ENCODE measurements at regions not wholly inside any gene's neighbourhood (a gene's known extent, or its start where the extent isn't known, plus 50 kb on each side); places are given as distances from the start of the nearest gene placed in this dataset.

DNA sequence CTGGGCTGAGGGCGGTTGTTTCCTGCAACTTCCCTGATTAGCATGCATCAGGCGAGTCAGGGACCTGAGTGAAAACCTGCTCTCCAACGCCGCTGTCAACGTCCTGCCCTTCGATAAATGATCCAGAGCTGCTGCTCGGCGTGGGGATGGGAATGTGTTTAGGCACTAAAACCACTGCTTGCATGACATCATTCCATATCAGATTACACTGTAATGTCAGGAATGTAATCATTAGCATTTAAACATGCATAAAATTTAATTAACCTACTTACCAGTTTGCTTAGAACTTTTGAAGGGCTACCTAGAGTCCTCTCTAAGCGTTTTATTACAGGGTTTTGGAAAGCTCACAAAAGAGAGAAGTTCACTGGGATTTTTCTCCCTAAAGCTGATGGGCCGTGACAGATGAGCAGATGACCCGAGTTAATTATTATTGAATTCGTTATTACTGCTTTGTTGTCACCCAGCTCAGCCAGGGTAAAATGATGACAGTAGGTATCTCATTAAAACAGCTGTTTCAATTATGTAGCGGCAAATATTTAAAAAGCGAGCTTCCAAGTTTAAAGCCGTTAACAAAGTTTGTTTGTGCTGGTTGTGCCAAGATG lies 685.6 kb upstream of the SALL3 start:
- TF ChIP-seq, protein P1, sequence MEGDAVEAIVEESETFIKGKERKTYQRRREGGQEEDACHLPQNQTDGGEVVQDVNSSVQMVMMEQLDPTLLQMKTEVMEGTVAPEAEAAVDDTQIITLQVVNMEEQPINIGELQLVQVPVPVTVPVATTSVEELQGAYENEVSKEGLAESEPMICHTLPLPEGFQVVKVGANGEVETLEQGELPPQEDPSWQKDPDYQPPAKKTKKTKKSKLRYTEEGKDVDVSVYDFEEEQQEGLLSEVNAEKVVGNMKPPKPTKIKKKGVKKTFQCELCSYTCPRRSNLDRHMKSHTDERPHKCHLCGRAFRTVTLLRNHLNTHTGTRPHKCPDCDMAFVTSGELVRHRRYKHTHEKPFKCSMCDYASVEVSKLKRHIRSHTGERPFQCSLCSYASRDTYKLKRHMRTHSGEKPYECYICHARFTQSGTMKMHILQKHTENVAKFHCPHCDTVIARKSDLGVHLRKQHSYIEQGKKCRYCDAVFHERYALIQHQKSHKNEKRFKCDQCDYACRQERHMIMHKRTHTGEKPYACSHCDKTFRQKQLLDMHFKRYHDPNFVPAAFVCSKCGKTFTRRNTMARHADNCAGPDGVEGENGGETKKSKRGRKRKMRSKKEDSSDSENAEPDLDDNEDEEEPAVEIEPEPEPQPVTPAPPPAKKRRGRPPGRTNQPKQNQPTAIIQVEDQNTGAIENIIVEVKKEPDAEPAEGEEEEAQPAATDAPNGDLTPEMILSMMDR (IDR thresholded peaks at IDR 0.05; ENCODE audit: borderline replicate concordance, extremely low read depth, low read length, poor library complexity, severe bottlenecking) = no peak
- no peak for TF ChIP-seq EZH2 (IDR thresholded peaks at IDR 0.05; ENCODE audit: borderline replicate concordance, low read depth, low read length, severe bottlenecking)

Measured in DND-41 (cell line).